ENCODE measurements at regions not wholly inside any gene's neighbourhood (a gene's known extent, or its start where the extent isn't known, plus 50 kb on each side); places are given as distances from the start of the nearest gene placed in this dataset.

GRCh38 chr3:28951772-28952556, 328.9 kb upstream of the RBMS3 start:
- TF ChIP-seq, protein P1, sequence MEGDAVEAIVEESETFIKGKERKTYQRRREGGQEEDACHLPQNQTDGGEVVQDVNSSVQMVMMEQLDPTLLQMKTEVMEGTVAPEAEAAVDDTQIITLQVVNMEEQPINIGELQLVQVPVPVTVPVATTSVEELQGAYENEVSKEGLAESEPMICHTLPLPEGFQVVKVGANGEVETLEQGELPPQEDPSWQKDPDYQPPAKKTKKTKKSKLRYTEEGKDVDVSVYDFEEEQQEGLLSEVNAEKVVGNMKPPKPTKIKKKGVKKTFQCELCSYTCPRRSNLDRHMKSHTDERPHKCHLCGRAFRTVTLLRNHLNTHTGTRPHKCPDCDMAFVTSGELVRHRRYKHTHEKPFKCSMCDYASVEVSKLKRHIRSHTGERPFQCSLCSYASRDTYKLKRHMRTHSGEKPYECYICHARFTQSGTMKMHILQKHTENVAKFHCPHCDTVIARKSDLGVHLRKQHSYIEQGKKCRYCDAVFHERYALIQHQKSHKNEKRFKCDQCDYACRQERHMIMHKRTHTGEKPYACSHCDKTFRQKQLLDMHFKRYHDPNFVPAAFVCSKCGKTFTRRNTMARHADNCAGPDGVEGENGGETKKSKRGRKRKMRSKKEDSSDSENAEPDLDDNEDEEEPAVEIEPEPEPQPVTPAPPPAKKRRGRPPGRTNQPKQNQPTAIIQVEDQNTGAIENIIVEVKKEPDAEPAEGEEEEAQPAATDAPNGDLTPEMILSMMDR (IDR thresholded peaks at IDR 0.05): no peak
- no peak for TF ChIP-seq POLR2AphosphoS5 (IDR thresholded peaks at IDR 0.05; ENCODE audit: low read depth, low read length)
- no peak for TF ChIP-seq SIN3A (IDR thresholded peaks at IDR 0.05; ENCODE audit: borderline replicate concordance, insufficient read depth, low read depth, low read length)
- TF ChIP-seq REST (IDR thresholded peaks at IDR 0.05; ENCODE audit: insufficient read depth in 1 of 2, low read depth in 2 of 2, low read length in 1 of 2): no peak
